MM.1S (cell line): ENCODE measurements at regions not wholly inside any gene's neighbourhood (a gene's known extent, or its start where the extent isn't known, plus 50 kb on each side); places are given as distances from the start of the nearest gene placed in this dataset.

ENCODE experiments used
- DNase-seq: peaks from one replicate; pipeline ENCODE4 v3.0.0-alpha.2; 2015
- H2AFZ ChIP-seq: fragments of 300-600 bp; sonication (generic); 2 replicates; pipeline ENCODE4 v1.6.0; 2016; ENCODE audit warnings: antibody characterized with exemption, low read length
- H3F3A ChIP-seq: fragments of 300-600 bp; sonication (generic); 2 replicates; pipeline ENCODE4 v1.6.1; 2016; ENCODE audit warnings: mild to moderate bottlenecking, antibody characterized with exemption, low read length, moderate library complexity, mixed read lengths; ENCODE audit not compliant: insufficient read depth
- H3K27ac ChIP-seq: fragments of 300-600 bp; sonication (generic); 2 replicates; pipeline ENCODE4 v1.5.1; 2016; ENCODE audit warnings: mild to moderate bottlenecking, low read length
- H3K27me3 ChIP-seq: fragments of 300-600 bp; sonication (generic); replicated peaks from 2 replicates; pipeline ENCODE4 v1.6.0; 2016; ENCODE audit warnings: low read length; ENCODE audit not compliant: insufficient read depth
- H3K36me3 ChIP-seq: fragments of 300-600 bp; sonication (generic); replicated peaks from 2 replicates; pipeline ENCODE4 v1.6.1; 2016; ENCODE audit warnings: mild to moderate bottlenecking, low read length, mixed read lengths; ENCODE audit not compliant: insufficient read depth
- H3K4me1 ChIP-seq: fragments of 300-600 bp; sonication (generic); 2 replicates; pipeline ENCODE4 v1.6.1; 2016; ENCODE audit warnings: low read length, mixed read lengths
- H3K4me2 ChIP-seq: fragments of 300-600 bp; sonication (generic); 2 replicates; pipeline ENCODE4 v1.6.0; 2016; ENCODE audit warnings: low read depth, low read length
- H3K4me3 ChIP-seq: fragments of 300-600 bp; sonication (generic); 2 replicates; pipeline ENCODE4 v1.5.1; 2016; ENCODE audit warnings: low read length, mixed read lengths
- H3K79me2 ChIP-seq: fragments of 300-600 bp; sonication (generic); 2 replicates; pipeline ENCODE4 v1.6.1; 2016; ENCODE audit warnings: mixed run types, low read length, mixed read lengths
- H3K9ac ChIP-seq: fragments of 300-600 bp; sonication (generic); 2 replicates; pipeline ENCODE4 v1.6.1; 2016; ENCODE audit warnings: low read length, mixed read lengths
- H3K9me2 ChIP-seq: fragments of 300-600 bp; sonication (generic); replicated peaks from 2 replicates; pipeline ENCODE4 v1.6.1; 2016; ENCODE audit warnings: mild to moderate bottlenecking, low read length, mixed read lengths; ENCODE audit not compliant: insufficient read depth
- H3K9me3 ChIP-seq: fragments of 300-600 bp; sonication (generic); replicated peaks from 2 replicates; pipeline ENCODE4 v1.6.1; 2016; ENCODE audit warnings: mild to moderate bottlenecking, low read length, mixed read lengths; ENCODE audit not compliant: insufficient read depth
- H4K20me1 ChIP-seq: fragments of 300-600 bp; sonication (generic); 2 replicates; pipeline ENCODE4 v1.6.1; 2016; ENCODE audit warnings: mild to moderate bottlenecking, low read length, moderate library complexity, mixed read lengths; ENCODE audit not compliant: insufficient read depth
- CTCF ChIP-seq: fragments of 300-600 bp; sonication (generic); IDR thresholded peaks from 2 replicates; pipeline ENCODE4 v1.5.1; 2016; ENCODE audit warnings: antibody characterized with exemption, low read length, mixed read lengths
- EZH2 ChIP-seq: fragments of 300-600 bp; sonication (generic); optimal IDR thresholded peaks from 2 replicates; pipeline ENCODE3; 2017; ENCODE audit warnings: low read depth, mild to moderate bottlenecking, antibody characterized with exemption, low read length, mixed read lengths
- EZH2phosphoT487 ChIP-seq: fragments of 300-600 bp; sonication (generic); IDR thresholded peaks from 2 replicates; pipeline ENCODE4 v1.6.1; 2018; ENCODE audit warnings: antibody characterized with exemption, low read length

DNA sequence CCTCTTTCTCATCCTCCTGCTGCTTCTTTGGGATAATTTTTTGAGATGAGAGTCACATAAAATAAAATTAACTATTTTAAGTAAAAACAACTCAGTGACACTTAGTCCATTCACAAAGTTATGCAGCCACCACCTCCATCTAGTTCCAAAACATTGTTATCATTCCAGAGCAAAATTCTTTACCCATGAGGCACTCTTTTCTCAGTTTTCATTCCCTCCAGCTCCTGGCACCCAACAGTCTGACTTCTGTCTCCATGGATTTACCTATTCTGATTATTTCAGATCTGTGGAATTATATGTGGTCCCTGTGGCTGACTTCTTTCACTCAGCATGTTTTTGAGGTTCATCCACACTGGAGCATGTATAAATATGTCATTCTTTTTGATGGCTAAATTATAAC is 239.9 kb upstream of the DYNLRB2 start:
- Histone ChIP-seq H3K9me3 (no peaks in the 10 kb centered on the region), H3K4me3 (no peak overlapping the region), H3K4me2 (no peak overlapping the region), H3F3A (no peaks in the 10 kb centered on the region), H3K27me3 (no peaks in the 10 kb centered on the region), H2AFZ (no peak overlapping the region), H3K9me2 (no peaks in the 10 kb centered on the region), H4K20me1 (no peaks in the 10 kb centered on the region), H3K27ac (no peak overlapping the region), H3K79me2 (no peaks in the 10 kb centered on the region), H3K4me1 (no peaks in the 10 kb centered on the region), H3K36me3 (no peaks in the 10 kb centered on the region), H3K9ac (no peak overlapping the region)
- TF ChIP-seq CTCF: no peak
- TF ChIP-seq EZH2phosphoT487: no peak
- TF ChIP-seq EZH2: no peak
- DNase-seq: no peak

DNA sequence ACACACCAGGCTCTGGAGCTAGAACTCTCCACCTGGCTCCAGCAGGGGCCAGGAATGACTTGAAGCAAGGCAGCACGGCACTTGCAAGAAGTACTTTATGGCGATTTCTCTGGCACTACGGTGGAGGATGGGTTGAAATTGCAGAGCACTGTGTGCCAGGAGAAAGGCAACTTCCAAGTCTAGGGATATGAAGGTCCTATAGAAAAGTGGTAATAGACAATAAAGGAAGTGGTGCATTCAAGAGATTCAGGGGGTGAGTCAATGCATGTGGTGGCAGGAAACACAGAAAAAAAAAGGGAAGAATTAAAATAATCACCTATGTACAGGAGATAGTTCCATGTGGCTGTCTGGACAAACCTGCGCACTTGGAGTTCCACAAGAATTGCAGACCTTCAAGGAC is 240.3 kb upstream of the DYNLRB2 start:
- TF ChIP-seq CTCF (no peak), EZH2 (no peak), EZH2phosphoT487 (no peak)
- Histone ChIP-seq H3K4me1 (no peaks in the 10 kb centered on the region), H3K9me2 (no peaks in the 10 kb centered on the region), H3K36me3 (no peaks in the 10 kb centered on the region), H4K20me1 (no peaks in the 10 kb centered on the region), H3K27ac (no peak overlapping the region), H3K9ac (no peak overlapping the region), H2AFZ (no peak overlapping the region), H3K4me2 (no peak overlapping the region), H3F3A (no peaks in the 10 kb centered on the region), H3K79me2 (no peaks in the 10 kb centered on the region), H3K9me3 (no peaks in the 10 kb centered on the region), H3K27me3 (no peaks in the 10 kb centered on the region), H3K4me3 (no peak overlapping the region)
- no peak for DNase-seq

DNA sequence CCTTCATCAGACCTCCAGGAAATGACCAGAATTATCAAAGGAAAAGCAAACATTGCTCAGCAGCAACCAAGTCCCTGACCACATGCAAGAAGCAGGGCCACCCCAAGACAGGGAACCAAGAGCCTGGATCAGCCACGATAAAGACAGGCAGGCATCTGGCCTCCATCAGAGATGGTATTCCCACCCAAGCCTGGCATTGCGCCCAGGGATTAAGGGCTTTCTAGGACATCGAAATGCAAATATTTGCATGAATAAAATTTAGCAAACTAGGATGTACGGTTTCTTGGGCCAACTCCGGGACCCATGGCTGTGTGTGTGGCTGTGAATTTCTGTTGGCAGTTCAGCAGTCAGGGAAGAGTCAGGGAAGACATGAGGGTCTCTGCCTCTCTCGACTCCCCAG is 241.4 kb upstream of the DYNLRB2 start:
- TF ChIP-seq EZH2phosphoT487 (no peak), EZH2 (no peak), CTCF (no peak)
- Histone ChIP-seq H3K9me3 (no peaks in the 10 kb centered on the region), H3K9me2 (no peaks in the 10 kb centered on the region), H4K20me1 (no peaks in the 10 kb centered on the region), H3K79me2 (no peaks in the 10 kb centered on the region), H3K4me3 (no peak overlapping the region), H3K9ac (no peak overlapping the region), H3K27me3 (no peaks in the 10 kb centered on the region), H3K27ac (no peak overlapping the region), H3K4me2 (no peak overlapping the region), H2AFZ (no peak overlapping the region), H3K4me1 (no peaks in the 10 kb centered on the region), H3F3A (no peaks in the 10 kb centered on the region), H3K36me3 (no peaks in the 10 kb centered on the region)
- DNase-seq: no peak
